ENCODE measurements at regions not wholly inside any gene's neighbourhood (a gene's known extent, or its start where the extent isn't known, plus 50 kb on each side); places are given as distances from the start of the nearest gene placed in this dataset.

- no peak for DNase-seq
These were observed 100.1 kb downstream of the YTHDF1 start for GRCh38 chr20:63115651-63116411.

- DNase-seq, result no peak
These were observed 101.1 kb downstream of the YTHDF1 start for GRCh38 chr20:63114693-63115311.

GRCh38 chr20:63114006-63114692, 101.8 kb downstream of the YTHDF1 start:
- DNase-seq, result no peak

GRCh38 chr20:63112491-63113219, 103.3 kb downstream of the YTHDF1 start:
- DNase-seq, result no peak

GRCh38 chr20:63108247-63108646, 101.5 kb upstream of the BHLHE23 start:
- DNase-seq, result no peak

- no peak for DNase-seq
These were observed 100.9 kb upstream of the BHLHE23 start for GRCh38 chr20:63107449-63108200.

GRCh38 chr20:63106765-63107448, 100.1 kb upstream of the BHLHE23 start:
- DNase-seq, result no peak

- no peak for DNase-seq
These were observed 99.5 kb upstream of the BHLHE23 start for GRCh38 chr20:63106108-63106764.

GRCh38 chr20:63105211-63106107, 98.7 kb upstream of the BHLHE23 start:
- no peak for DNase-seq

- DNase-seq, result no peak
These were observed 97.8 kb upstream of the BHLHE23 start for GRCh38 chr20:63104312-63105181.

- peak; percentile 75 for DNase-seq
These were observed 96.9 kb upstream of the BHLHE23 start for GRCh38 chr20:63103402-63104311.

- DNase-seq, result no peak
These were observed 96.1 kb upstream of the BHLHE23 start for GRCh38 chr20:63102721-63103375.

- DNase-seq, result no peak
These were observed 95.3 kb upstream of the BHLHE23 start for GRCh38 chr20:63101781-63102720.

- no peak for DNase-seq
These were observed 94.3 kb upstream of the BHLHE23 start for GRCh38 chr20:63100926-63101699.

- DNase-seq, result no peak
These were observed 93.6 kb upstream of the BHLHE23 start for GRCh38 chr20:63100174-63100925.
